ENCODE measurements at regions not wholly inside any gene's neighbourhood (a gene's known extent, or its start where the extent isn't known, plus 50 kb on each side); places are given as distances from the start of the nearest gene placed in this dataset.

DNA sequence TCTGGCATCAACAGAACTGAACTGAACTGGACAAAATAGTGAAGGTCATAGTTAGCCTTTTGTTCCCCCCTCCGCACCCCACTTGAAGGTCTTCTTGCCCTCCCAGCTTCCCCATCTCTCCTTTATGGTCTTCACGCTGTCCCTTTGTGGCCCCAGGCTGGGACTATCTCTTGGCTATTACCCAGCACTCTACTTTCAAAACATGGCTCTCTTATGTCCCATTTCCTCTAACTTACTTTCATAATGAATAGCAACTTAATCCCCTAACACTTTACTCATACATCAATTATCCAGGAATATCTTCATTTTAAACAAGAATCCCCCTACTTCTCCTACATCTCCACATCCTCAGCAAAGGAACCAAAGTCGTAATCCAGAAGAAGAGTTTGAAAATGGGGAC, 135.3 kb upstream of the ITGB1 start:
- DNase-seq, result no peak
- TF ChIP-seq CTCF (IDR thresholded peaks at IDR 0.05; ENCODE audit: borderline replicate concordance, extremely low read depth, low read length, poor library complexity, severe bottlenecking) (no peak), EZH2 (IDR thresholded peaks at IDR 0.05; ENCODE audit: borderline replicate concordance, low read depth, low read length, severe bottlenecking) (no peak)
- H3K27me3 ChIP-seq (ENCODE audit: insufficient read depth, low read length, poor library complexity), result no peaks in the 10 kb centered on the region
- H3K9ac ChIP-seq (ENCODE audit: low read depth, low read length), result no peak overlapping the region
- no peaks in the 10 kb centered on the region for H3K79me2 ChIP-seq (ENCODE audit: insufficient read depth, low read length)
- no peak overlapping the region for H3K4me2 ChIP-seq (ENCODE audit: insufficient read depth, low read length)
- H3K36me3 ChIP-seq (ENCODE audit: insufficient read depth, low read length), result no peaks in the 10 kb centered on the region
- no peaks in the 10 kb centered on the region for H4K20me1 ChIP-seq (ENCODE audit: insufficient read depth, low read length)
- ATAC-seq (ENCODE audit: insufficient read depth, low read depth), result no peak
- peaks cover 20% of the 10 kb centered on the region for H3K9me3 ChIP-seq (ENCODE audit: insufficient read depth, low read length, severe bottlenecking)
- H3K4me1 ChIP-seq (ENCODE audit: insufficient read depth, low read length), result peaks cover 8% of the 10 kb centered on the region
- H3K27ac ChIP-seq (ENCODE audit: low read length), result no peak overlapping the region
- H2AFZ ChIP-seq (ENCODE audit: low read depth, low read length), result no peak overlapping the region
- H3K4me3 ChIP-seq (ENCODE audit: low read depth in 1 of 2, low read length in 2 of 2), result no peak overlapping the region

GRCh38 chr10:33092596-33092995, 134.6 kb upstream of the ITGB1 start:
- Histone ChIP-seq H3K4me3 (ENCODE audit: low read depth in 1 of 2, low read length in 2 of 2) (no peak overlapping the region), H2AFZ (ENCODE audit: low read depth, low read length) (no peak overlapping the region), H3K9me3 (ENCODE audit: insufficient read depth, low read length, severe bottlenecking) (peaks cover 20% of the 10 kb centered on the region), H3K79me2 (ENCODE audit: insufficient read depth, low read length) (no peaks in the 10 kb centered on the region), H3K4me1 (ENCODE audit: insufficient read depth, low read length) (peaks cover 15% of the 10 kb centered on the region), H4K20me1 (ENCODE audit: insufficient read depth, low read length) (no peaks in the 10 kb centered on the region), H3K27me3 (ENCODE audit: insufficient read depth, low read length, poor library complexity) (no peaks in the 10 kb centered on the region), H3K27ac (ENCODE audit: low read length) (no peak overlapping the region), H3K9ac (ENCODE audit: low read depth, low read length) (no peak overlapping the region), H3K4me2 (ENCODE audit: insufficient read depth, low read length) (no peak overlapping the region), H3K36me3 (ENCODE audit: insufficient read depth, low read length) (no peaks in the 10 kb centered on the region)
- ATAC-seq (ENCODE audit: insufficient read depth, low read depth) (no peak), DNase-seq (no peak)
- no peak for TF ChIP-seq CTCF (IDR thresholded peaks at IDR 0.05; ENCODE audit: borderline replicate concordance, extremely low read depth, low read length, poor library complexity, severe bottlenecking)

- DNase-seq (no peak), ATAC-seq (ENCODE audit: insufficient read depth, low read depth) (no peak)
- H3K36me3 ChIP-seq (ENCODE audit: insufficient read depth, low read length), result no peaks in the 10 kb centered on the region
- TF ChIP-seq EZH2 (IDR thresholded peaks at IDR 0.05; ENCODE audit: borderline replicate concordance, low read depth, low read length, severe bottlenecking) (no peak), CTCF (IDR thresholded peaks at IDR 0.05; ENCODE audit: borderline replicate concordance, extremely low read depth, low read length, poor library complexity, severe bottlenecking) (no peak)
- H3K27me3 ChIP-seq (ENCODE audit: insufficient read depth, low read length, poor library complexity), result no peaks in the 10 kb centered on the region
- H3K9ac ChIP-seq (ENCODE audit: low read depth, low read length), result no peak overlapping the region
- H3K4me1 ChIP-seq (ENCODE audit: insufficient read depth, low read length), result peaks cover 27% of the 10 kb centered on the region
- H3K27ac ChIP-seq (ENCODE audit: low read length), result no peak overlapping the region
- H3K4me3 ChIP-seq (ENCODE audit: low read depth in 1 of 2, low read length in 2 of 2), result no peak overlapping the region
- H4K20me1 ChIP-seq (ENCODE audit: insufficient read depth, low read length), result no peaks in the 10 kb centered on the region
- H2AFZ ChIP-seq (ENCODE audit: low read depth, low read length), result no peak overlapping the region
- H3K4me2 ChIP-seq (ENCODE audit: insufficient read depth, low read length), result no peak overlapping the region
- peaks cover 16% of the 10 kb centered on the region for H3K9me3 ChIP-seq (ENCODE audit: insufficient read depth, low read length, severe bottlenecking)
- no peaks in the 10 kb centered on the region for H3K79me2 ChIP-seq (ENCODE audit: insufficient read depth, low read length)
These were observed 133.2 kb upstream of the ITGB1 start for GRCh38 chr10:33091201-33091600.

GRCh38 chr10:33088990-33089389, 131.0 kb upstream of the ITGB1 start:
- H3K4me1 ChIP-seq (ENCODE audit: insufficient read depth, low read length), result peaks cover 23% of the 10 kb centered on the region
- no peaks in the 10 kb centered on the region for H3K27me3 ChIP-seq (ENCODE audit: insufficient read depth, low read length, poor library complexity)
- TF ChIP-seq CTCF (IDR thresholded peaks at IDR 0.05; ENCODE audit: borderline replicate concordance, extremely low read depth, low read length, poor library complexity, severe bottlenecking), result no peak
- TF ChIP-seq EZH2 (IDR thresholded peaks at IDR 0.05; ENCODE audit: borderline replicate concordance, low read depth, low read length, severe bottlenecking), result no peak

More at GRCh38 chr10:33088990-33089389, 131.0 kb upstream of the ITGB1 start:
- peaks cover 5% of the 10 kb centered on the region for H3K9me3 ChIP-seq (ENCODE audit: insufficient read depth, low read length, severe bottlenecking)
- ATAC-seq (ENCODE audit: insufficient read depth, low read depth), result no peak
- DNase-seq, result no peak
- H4K20me1 ChIP-seq (ENCODE audit: insufficient read depth, low read length), result no peaks in the 10 kb centered on the region
- H3K79me2 ChIP-seq (ENCODE audit: insufficient read depth, low read length), result no peaks in the 10 kb centered on the region
- no peak overlapping the region for H3K4me2 ChIP-seq (ENCODE audit: insufficient read depth, low read length)
- no peak overlapping the region for H2AFZ ChIP-seq (ENCODE audit: low read depth, low read length)
- H3K9ac ChIP-seq (ENCODE audit: low read depth, low read length), result no peak overlapping the region
- no peaks in the 10 kb centered on the region for H3K36me3 ChIP-seq (ENCODE audit: insufficient read depth, low read length)
- H3K27ac ChIP-seq (ENCODE audit: low read length), result peak overlapping the region; percentile 47
- no peak overlapping the region for H3K4me3 ChIP-seq (ENCODE audit: low read depth in 1 of 2, low read length in 2 of 2)
